ENCODE measurements at regions not wholly inside any gene's neighbourhood (a gene's known extent, or its start where the extent isn't known, plus 50 kb on each side); places are given as distances from the start of the nearest gene placed in this dataset.

- no peak overlapping the region for H3K14ac ChIP-seq (ENCODE audit: insufficient read length)
- CTCF ChIA-PET (ENCODE audit: partially characterized antibody): interaction anchor here (0.5 to 1.6 kb wide), 4 partner anchors 11 to 42 kb away, joined by 3 to 4 read pairs (median 4); no protein-coding TSS in a partner anchor
Measured at GRCh38 chr4:11732155-11732554, 303.5 kb upstream of the HS3ST1 start.

More at GRCh38 chr4:11732155-11732554, 303.5 kb upstream of the HS3ST1 start:
- Histone ChIP-seq H3K18ac (ENCODE audit: extremely low read depth, low read length) (no peak overlapping the region), H3K9me3 (ENCODE audit: insufficient read depth in 2 of 2, low read depth in 1 of 2, low read length in 1 of 2) (no peaks in the 10 kb centered on the region), H3K27me3 (replicated peaks in 1 of 4; ENCODE audit: control insufficient read depth in 3 of 4, extremely low read depth in 1 of 4, insufficient read depth in 3 of 4, low read length in 3 of 4) (no peaks in the 10 kb centered on the region), H3K79me1 (ENCODE audit: low read depth, low read length) (no peaks in the 10 kb centered on the region), H3K23me2 (ENCODE audit: low read depth, low read length) (no peaks in the 10 kb centered on the region), H2BK15ac (ENCODE audit: low read length) (no peak overlapping the region), H3K56ac (replicated peaks; ENCODE audit: insufficient read length, low read depth, low read length) (no peak overlapping the region), H3K4me3 (ENCODE audit: extremely low read depth in 1 of 4, insufficient read depth in 2 of 4, low read depth in 3 of 4, low read length in 4 of 4) (no peak overlapping the region), H2BK20ac (ENCODE audit: low read length) (no peak overlapping the region), H3K4me1 (replicated peaks in 1 of 4; ENCODE audit: control insufficient read depth in 3 of 4, insufficient read depth in 4 of 4, low read length in 3 of 4) (no peaks in the 10 kb centered on the region), H4K8ac (ENCODE audit: extremely low read depth, insufficient read depth, low read length) (no peak overlapping the region), H4K20me1 (replicated peaks in 1 of 2; ENCODE audit: control insufficient read depth in 1 of 2, insufficient read depth in 2 of 2, low read length in 2 of 2) (no peaks in the 10 kb centered on the region), H4K5ac (ENCODE audit: insufficient read length, low read depth, low read length) (no peak overlapping the region), H3K79me2 (ENCODE audit: control insufficient read depth in 1 of 2, insufficient read depth in 2 of 2, low read length in 2 of 2) (no peaks in the 10 kb centered on the region), H2BK12ac (ENCODE audit: low read depth, low read length) (no peak overlapping the region), H3K36me3 (ENCODE audit: control insufficient read depth in 2 of 4, insufficient read depth in 4 of 4, low read length in 3 of 4) (no peaks in the 10 kb centered on the region), H2BK5ac (ENCODE audit: low read depth, low read length) (no peak overlapping the region), H3K4ac (replicated peaks; ENCODE audit: insufficient read length, low read depth, low read length) (no peak overlapping the region), H3K27ac (ENCODE audit: low read depth, low read length) (no peak overlapping the region), H2BK120ac (replicated peaks; ENCODE audit: low read depth, low read length) (no peak overlapping the region), H2AFZ (ENCODE audit: low read length) (no peak overlapping the region), H3K23ac (ENCODE audit: insufficient read length) (no peak overlapping the region), H2AK5ac (ENCODE audit: low read depth, low read length) (no peak overlapping the region), H4K91ac (replicated peaks; ENCODE audit: insufficient read length, low read length) (no peak overlapping the region), H3K4me2 (ENCODE audit: insufficient read depth in 1 of 2, low read depth in 2 of 2, low read length in 2 of 2) (no peak overlapping the region), H3K9ac (replicated peaks in 1 of 4; ENCODE audit: extremely low read depth in 1 of 4, low read depth in 3 of 4, low read length in 3 of 4) (no peak overlapping the region)
- FAIRE-seq: no peak
- no peak for DNase-seq (ENCODE audit: low read depth in 1 of 2, low spot score in 2 of 2)
- POLR2A ChIA-PET (ENCODE audit: partially characterized antibody): no interaction called here
- WGBS, 2 experiments (ENCODE audit: extremely low coverage in 1 of 2, insufficient coverage in 1 of 2, insufficient read length in 1 of 2, insufficient replicate concordance in 2 of 2, low coverage in 1 of 2, low lambda C conversion rate in 2 of 2, missing lambda C conversion rate in 1 of 2): 94% methylated on average over 4 of the region's 4 CpGs; no CpG with 5 or more reads in 1 of the 2 experiments
- no peak for TF ChIP-seq SP1 (IDR thresholded peaks at IDR 0.05; ENCODE audit: low read depth, low read length)
- no peak for TF ChIP-seq SIN3A (conservative IDR thresholded peaks at IDR 0.05 in 1 of 2, IDR thresholded peaks at IDR 0.05 in 1 of 2; ENCODE audit: low read depth in 1 of 2, low read length in 2 of 2)
- no peak for TF ChIP-seq CBX8 (IDR thresholded peaks at IDR 0.05; ENCODE audit: borderline replicate concordance, low read depth, low read length)
- TF ChIP-seq MAFK (IDR thresholded peaks at IDR 0.05; ENCODE audit: low read depth, low read length): no peak
- no peak for TF ChIP-seq POLR2A (IDR thresholded peaks at IDR 0.05; ENCODE audit: control extremely low read depth in 1 of 2, low read depth in 2 of 2, low read length in 2 of 2)
- TF ChIP-seq CHD1 (IDR thresholded peaks at IDR 0.05; ENCODE audit: low read depth, low read length): no peak
